Stimulated activated CD8-positive, alpha-beta memory T cell treated with anti-CD3 and anti-CD28 coated beads, Interleukin-15, amount 100 ng/mL, for 24 hours (primary cell): ENCODE measurements at regions not wholly inside any gene's neighbourhood (a gene's known extent, or its start where the extent isn't known, plus 50 kb on each side); places are given as distances from the start of the nearest gene placed in this dataset.
"Not testable (repeated sequence)": the region's sequence is repeated elsewhere in the genome, so short reads cannot be mapped to it uniquely, and the experiment has no call there.

Experiments used
- DNase-seq: peaks from one replicate; pipeline ENCODE4 v3.0.0-alpha.2; 2020; ENCODE audit warnings: low read depth

DNA sequence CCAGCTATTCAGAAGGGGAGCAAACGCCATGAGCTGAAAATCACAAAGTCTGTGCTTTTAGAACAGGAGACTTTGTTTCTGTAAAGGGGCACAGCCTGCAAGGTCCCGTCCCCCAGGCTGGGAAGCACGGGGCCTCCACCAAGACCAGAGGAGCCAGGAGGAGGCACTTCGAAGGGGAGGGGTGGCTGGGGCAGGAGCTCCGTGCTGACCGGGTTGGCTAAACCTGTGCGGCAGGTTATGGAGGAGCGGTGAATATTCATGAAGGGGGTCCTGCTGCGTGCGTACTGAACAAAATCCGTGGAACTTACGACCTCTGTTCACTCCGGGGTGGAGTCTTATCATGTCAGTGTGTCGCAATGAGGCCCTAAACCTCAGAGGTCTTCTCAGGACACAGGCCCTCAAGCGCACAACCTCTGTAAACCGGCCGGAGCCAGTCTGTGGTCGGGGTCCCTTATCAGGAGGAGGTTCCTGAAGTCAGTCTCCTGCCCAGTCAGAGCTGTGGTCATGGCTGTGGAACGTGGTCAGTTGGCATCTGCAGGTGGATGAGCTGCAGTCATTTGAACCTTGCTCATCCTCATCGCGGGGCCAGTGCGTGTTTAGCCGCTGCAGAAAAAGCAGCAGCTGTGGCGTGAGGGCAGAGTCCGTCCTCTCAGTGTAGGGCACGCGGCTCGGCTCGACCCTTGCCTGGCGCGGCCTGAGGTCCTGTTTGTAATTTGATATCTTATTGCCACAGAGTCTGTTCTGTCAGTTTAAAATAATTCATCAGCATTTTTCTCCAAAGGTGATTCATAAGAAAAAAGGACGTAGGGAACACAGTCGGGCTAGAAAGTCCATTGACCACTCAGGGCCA lies 5507.7 kb upstream of the TPTE start:
- DNase-seq, result not testable (repeated sequence)

DNA sequence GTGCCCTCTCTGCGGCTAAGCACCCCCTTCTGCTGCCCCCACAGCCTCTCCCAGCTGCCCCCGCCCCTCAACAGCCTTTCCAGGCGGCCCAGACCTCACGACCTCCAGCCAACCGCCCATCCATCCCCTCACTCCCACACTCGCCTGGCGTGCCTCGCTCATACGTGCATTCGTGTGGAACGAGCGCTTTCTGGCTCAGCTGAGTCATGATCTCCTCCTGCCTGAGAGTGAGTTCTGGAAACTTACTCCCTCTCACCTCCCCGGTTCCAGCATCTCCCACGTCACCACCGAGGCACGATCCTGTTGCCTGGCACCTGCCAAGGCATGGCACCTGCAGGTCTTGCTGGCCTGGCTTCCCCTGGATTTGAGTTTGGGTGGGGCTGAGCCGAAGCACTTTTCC lies 5506.2 kb upstream of the TPTE start:
- DNase-seq, result not testable (repeated sequence)

DNA sequence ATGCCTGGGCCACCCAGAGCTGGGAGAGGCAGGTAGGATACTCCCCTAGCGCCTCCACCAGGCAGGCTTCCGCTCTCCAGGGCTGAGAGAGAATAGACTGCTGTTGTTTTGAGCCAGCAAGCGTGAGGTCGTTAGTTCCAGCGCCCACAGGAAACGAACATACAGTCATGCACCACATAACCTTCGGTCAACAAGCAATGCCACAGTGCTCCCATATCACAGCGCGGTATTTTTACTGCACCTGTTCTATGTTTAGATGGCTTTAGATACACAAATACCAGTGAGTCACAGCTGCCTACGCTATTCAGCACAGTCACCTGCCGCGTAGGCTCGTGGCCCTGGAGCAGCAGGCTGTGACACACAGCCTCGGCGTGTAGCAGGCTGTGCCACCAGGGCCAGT lies 5502.3 kb upstream of the TPTE start:
- not testable (repeated sequence) for DNase-seq

DNA sequence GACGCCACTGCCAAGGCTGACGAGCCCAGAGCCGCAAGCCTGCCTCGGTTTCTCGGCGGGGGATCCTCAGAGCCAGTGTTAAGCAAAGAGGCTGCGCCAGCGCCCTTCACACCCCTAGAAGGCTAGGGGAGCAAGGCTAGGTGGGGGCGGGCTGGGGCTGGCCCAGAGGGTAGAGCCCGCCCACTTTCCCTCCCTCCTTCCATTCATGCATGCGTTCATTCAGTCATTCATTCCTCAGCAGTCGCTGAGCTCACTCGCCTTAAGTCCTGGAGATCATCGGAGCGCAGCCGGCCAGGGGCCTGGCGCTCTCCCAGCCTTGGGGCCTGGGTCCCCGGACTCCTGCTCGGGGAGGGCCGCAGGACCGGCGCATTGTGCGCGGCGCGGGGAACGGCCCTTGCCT lies 5499.6 kb upstream of the TPTE start:
- DNase-seq, result not testable (repeated sequence)

DNA sequence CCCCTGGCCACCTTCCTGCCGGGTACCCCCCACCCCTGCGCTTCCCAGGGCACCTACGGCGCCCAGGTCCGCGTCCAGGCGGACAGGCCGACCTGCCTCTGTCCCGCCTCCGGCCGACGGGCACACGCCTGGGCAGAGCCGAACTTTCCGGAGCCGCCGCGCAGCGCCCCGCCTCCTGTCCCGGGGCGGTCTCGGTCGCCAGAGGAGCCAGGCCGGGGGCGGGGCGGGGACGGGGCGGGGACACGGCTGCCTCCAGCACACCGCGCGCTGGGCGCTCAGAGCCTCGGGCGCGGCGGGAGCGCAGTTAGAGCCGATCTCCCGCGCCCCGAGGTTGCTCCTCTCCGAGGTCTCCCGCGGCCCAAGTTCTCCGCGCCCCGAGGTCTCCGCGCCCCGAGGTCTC lies 5499.1 kb upstream of the TPTE start:
- DNase-seq, result not testable (repeated sequence)

DNA sequence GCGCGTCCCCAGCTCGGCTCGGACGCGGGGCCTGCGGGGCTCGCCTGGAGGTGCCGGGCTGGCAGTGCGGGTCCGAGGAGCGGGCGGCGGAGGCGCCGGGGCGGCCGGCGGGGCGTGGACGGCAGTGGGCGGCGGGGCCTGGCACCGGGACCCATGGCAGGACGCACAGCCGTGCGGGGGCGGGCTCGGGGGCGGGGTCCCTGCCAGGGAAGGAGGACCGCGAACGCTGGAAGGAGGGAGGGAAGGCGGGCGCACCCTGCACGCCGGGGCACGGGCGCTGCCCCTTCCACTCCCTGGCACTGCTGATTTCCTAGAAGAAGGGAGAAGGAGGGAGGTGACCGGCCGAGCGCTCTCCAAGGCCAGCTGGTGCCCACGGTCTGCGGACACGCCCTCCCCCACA lies 5498.6 kb upstream of the TPTE start:
- not testable (repeated sequence) for DNase-seq

DNA sequence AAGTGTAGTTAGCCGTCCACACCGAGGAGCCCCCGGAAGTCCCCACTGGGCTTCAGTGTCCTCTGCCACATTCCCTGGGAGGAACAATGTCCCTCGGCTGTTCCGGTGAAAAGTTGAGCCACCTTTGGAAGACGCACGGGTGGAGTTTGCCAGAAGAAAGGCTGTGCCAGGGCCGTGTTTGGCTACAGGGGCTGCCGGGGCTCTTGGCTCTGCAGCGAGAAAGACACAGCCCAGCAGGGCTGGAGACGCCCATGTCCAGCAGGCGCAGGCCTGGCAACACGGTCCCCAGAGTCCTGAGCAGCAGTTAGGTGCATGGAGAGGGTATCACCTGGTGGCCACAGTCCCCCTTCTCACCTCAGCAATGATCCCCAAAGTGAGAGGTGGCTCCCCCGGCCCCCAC lies 5486.2 kb upstream of the TPTE start:
- DNase-seq, result not testable (repeated sequence)

DNA sequence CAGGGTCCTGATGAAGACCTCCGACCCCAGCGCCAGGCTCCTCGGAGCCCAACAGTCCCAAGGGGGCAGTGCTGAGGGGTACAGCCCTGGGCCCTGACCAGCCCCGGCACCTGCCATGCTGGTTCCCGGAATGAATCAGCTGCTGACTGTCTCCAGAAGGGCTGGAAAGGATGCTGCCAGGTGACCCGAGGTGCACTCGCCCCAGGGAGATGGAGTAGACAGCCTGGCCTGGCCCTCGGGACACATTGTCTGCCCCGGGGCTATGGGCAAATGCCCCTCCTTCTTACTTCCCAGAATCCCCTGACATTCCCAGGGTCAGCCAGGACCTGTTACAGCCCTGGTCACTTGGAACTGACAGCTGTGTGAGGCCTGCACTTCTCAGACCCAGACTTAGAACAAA lies 5485.8 kb upstream of the TPTE start:
- DNase-seq, result not testable (repeated sequence)

DNA sequence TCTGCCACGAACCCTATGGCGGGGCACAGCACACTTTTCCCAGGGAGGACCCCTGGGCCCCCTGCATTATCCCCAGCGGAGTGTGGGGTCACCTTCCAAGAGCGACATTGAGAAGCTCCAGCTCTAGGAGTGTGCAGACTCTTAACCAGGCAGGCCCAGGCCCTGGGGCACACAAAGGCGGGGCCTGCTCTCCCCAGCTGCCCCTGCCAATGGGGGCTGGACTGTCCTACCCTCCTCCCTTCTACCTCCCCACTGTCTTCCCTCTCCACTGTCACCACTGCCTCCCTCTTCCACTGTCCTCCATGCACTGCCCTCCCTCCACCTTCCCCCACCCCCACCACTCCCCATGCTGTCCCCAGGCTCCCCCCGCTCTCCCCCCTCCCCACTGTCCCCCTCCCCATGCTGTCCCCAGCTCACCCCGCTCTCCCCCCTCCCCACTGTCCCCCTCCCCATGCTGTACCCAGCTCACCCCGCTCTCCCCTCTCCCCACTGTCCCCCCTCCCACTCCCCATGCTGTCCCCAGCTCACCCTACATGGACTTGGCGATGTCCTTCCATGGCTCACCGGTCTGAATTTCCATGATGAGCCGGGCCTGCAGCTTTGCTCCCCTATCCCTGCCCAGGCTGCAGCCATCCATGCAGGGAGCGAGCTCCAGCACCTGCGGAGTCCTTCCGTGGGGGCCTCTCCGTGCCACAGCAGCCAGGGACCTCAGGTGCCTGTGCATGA lies 5483.6 kb upstream of the TPTE start:
- not testable (repeated sequence) for DNase-seq

DNA sequence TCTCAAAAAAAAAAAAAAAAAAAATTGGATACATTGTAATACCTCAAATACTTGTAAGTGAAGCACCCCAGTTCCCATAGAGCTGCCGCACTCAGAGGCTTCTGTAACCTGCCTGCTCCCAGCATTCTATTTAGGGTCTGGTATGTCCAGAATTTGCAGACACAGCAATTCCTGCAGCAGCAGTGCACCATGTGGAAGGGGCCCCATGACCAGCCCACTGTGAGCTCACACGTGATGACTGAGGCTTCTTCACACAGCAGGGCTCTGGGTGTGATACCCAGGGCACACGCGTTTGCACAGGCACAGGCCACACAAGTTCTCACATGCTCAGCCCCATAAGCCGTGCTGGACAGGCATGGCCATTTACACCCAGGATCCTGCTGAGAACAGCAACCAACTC lies 5481.5 kb upstream of the TPTE start:
- not testable (repeated sequence) for DNase-seq

DNA sequence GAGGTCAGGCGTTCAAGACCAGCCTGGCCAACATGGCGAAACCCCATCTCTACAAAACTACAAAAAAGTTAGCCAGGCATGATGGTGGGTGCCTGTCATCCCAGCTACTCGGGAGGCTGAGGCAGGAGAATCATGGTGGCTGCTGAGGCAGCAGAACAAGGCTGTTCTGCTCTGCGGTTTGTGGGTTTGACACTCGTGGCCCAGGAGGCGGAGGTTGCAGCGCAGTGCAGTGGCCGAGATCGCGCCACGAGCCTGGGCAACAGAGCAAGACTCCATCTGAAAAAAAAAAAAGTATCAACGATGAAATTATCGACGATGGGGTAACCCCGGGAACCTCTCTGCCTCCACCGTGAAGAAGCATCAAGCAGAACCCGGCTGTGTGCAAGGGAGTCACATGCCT lies 5478.8 kb upstream of the TPTE start:
- DNase-seq, result not testable (repeated sequence)

DNA sequence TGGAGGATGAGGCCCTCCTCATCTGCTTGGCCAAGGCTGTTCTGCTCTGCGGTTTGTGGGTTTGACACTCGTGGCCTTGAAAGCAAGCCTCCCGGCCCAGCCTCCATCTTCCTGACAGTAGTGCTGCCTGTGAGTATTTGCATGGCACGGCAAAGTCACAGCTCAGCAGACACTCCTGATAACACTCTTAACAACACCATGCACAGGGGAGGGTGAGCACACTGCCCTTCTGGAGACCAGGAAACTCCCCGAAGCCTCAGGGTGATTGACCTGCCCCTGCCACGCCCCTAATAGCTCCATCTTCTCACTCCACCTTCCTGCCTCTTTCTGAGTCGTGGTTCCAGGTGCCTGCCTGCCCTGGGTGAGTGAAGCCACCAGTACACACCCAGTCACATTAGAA lies 5476.6 kb upstream of the TPTE start:
- not testable (repeated sequence) for DNase-seq

DNA sequence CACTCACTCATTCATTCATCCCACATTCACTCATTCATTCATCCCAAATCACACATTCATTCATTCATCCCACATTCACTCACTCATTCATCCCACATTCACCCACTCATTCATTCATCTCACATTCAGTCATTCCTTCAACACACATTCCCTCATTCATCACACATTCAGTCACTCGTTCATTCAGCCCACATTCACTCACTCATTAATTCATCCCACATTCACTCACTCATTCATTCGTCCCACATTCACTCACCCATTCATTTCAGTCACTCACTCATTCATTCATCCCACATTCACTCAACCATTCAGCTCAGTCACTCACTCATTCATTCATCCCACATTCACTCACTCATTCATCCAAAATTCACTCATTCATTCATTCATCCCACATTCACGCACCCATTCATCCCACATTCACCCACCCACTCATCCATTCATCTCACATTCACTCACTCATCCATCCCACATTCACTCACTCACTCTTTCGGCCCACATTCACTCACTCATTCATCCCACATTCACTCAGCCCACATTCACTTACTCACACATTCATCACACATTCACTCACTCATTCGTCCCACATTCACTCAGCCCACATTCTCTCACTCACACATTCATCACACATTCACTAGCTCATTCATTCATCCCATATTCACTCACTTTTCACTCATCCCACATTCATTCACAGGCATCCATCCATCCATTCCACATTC lies 5469.9 kb upstream of the TPTE start:
- DNase-seq, result not testable (repeated sequence)

DNA sequence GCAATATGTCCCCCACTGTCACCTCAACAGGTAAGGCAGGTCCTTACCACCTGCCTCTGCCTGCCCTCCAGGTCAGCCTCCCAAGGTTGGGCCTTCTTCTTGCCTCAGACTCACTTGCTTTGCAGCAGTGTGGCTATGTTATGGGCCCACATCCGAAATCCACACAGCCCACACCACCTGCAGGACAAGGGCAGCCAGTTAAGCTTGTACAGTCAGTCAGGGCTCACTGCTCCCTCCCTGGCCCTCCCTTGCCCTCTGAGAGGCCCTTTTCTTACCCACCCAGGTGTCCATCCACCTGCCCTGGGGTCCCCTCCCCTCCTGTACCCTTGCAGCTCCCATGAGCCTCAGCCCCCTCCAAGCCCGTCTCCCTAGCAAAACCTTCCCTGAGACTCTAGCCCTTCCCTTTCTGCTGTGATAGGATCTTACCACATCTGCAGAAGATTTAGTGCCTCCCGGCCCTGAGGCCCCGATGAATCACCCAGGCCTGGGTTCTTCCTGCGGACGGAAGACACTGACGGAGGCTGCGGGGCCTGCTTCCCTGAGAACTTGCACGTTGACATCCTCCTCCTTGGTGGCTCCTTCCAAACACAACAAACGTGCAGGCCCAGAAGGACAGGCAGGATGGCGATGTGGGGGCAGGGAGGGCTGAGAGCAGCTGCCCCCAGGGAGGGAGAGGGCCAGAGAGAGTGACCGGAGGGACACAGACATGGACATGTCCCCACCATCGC lies 5466.2 kb upstream of the TPTE start:
- DNase-seq, result not testable (repeated sequence)

DNA sequence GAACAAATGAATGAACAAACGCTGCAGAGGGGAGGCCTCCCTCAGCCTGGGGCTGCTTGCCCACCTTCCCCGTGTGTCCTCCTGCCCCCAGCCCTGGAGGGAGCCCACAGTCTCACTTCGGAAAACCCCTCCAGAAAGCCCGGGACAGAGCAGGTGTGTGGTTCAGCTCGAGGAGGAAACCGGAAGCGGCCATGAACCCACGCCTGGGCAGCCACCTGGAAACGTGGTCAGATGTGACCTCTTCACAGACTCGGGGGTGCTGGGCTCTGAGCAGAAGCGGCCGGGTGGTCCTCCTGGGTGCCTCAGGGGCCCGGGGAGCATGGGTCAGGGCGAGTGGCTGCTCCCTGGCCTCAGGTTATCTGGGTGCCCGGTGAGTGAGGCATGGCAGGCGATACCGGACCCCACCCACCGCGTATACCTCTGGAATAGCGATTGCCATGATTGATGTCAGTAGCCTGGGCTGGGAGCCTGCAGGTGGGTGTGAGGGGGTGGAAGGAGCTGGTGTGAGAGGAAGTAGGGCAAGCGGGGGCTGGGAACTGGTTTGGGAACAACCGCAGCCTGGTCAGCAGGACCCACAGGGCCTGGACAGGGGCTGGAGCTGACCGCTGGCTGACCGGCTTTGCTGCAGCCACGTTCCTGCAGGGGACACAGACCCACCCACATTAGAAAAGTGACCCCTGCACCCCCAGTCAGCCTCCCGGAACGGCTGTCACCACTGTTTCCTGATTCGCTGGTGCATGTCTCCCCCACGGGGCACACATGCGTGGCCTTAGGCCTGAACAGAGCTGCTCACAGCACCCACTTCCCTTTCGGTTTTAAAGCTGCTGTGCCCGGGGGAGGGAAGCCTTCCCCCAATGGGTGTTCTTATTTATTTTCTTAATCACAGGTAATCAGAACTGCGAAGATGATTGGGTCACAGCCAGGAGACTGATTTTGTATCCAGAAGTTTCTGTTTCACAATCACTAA lies 5465.1 kb upstream of the TPTE start:
- DNase-seq, result not testable (repeated sequence)

DNA sequence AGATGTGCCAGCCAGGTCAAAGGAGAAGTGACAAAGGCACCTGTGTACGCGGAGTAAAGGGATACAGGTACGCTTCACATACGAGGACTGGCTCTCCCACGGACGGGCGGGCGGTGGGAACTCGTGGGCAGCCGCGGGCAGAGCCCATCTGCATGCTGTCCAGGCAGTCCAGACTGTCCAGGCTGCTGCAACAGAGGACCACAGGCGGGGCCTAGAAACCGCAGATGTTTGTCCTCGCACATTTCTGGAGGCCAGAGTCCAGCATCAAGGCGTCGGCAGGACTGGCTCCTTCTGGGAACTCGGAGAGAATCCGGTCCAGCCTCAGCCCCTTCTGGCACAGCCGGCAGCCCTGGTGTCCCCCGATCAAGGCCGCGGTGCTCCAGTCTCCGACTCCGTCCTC lies 5464.3 kb upstream of the TPTE start:
- not testable (repeated sequence) for DNase-seq

DNA sequence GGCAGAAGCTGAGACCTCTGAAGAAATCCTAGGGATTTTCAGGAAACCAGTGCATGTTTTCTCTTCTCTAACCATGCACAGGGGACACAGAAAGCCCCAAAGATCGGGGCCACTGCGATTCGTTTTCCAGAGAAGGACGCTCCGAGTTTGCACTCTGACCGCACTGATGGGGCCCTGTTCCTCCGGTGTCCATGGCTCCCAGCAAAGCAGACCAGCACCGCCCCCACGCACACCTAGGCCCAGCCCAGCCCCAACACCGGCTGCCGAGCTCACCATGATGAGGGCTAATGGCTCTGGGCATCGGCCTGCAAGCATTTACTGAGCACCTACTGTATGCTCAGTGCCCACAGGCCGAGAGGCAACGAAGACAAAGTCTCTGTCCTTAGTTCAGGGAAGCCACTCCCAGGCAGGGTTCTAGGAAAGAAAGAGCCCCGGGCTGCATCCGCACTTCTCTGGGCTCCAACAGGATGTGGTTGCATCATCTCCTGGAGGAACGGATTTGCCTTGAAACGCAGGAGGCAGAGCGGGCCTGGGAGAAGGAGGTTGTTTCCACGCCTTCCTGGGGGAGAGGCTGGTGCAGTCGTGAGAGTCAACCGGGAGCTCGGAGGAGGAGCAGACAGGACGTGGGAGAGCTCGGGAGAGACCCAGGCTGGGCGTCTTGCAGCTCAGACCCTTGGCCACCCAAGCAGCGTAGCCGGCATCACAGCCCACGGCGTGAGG lies 5460.9 kb upstream of the TPTE start:
- DNase-seq, result not testable (repeated sequence)

DNA sequence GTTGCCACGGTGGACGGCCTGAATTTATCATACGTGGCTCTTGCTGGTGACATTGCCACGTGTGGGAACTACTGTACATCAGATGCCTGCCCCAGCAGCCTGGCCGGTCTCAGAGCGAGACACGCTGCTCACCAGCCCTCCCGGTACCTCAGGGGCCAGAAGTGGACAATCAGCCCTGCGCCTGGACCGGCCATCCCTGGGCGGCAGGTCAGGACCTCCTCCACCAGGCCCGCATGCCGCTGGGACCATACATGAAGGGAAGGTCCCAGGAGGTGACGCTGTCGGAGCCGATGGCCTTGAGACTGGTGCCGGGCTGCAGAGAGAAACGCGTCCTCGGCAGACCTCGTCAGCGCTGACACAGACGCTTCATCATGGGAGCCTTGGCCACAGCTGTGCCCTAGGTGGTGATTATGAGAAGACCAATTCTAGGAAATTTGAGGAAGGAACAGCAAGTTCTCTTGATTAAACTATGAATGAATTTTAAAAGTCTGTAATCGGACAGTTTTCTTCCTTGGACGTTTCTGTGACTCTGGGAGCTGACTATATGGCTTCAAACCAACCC lies 5456.7 kb upstream of the TPTE start:
- not testable (repeated sequence) for DNase-seq
